ENCODE measurements at regions not wholly inside any gene's neighbourhood (a gene's known extent, or its start where the extent isn't known, plus 50 kb on each side); places are given as distances from the start of the nearest gene placed in this dataset.
"Not testable (repeated sequence)": the region's sequence is repeated elsewhere in the genome, so short reads cannot be mapped to it uniquely, and the experiment has no call there.

GRCh38 chr16:59164461-59164860 is 430.3 kb upstream of the GOT2 start:
- no peak for DNase-seq (ENCODE audit: low read depth)

GRCh38 chr16:59163371-59164055 is 429.4 kb upstream of the GOT2 start:
- DNase-seq (ENCODE audit: low read depth), result no peak

- DNase-seq (ENCODE audit: low read depth), result no peak
Observed at GRCh38 chr16:59161679-59162078, 427.6 kb upstream of the GOT2 start.

- no peak for DNase-seq (ENCODE audit: low read depth)
Observed at GRCh38 chr16:59154295-59154694, 420.2 kb upstream of the GOT2 start.

DNA sequence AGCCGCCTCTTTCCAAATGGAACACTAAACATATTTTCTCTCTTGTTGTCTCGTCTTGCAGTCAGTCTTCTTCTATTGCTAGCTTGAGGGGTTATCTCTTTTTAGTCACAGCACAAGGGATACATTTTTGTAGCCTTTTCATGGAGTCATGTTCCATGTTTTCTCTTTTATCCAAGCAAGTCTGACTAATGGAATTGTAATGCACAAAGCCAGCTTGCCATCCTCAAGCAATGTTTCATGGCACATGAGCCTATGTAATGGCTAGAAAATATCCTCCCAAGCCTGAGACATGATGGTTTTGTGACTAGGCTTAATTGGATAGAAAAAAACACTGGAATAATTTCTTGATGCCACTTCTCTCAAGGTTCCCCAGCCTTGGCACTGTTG is 414.6 kb upstream of the GOT2 start:
- DNase-seq (ENCODE audit: low read depth), result no peak

DNA sequence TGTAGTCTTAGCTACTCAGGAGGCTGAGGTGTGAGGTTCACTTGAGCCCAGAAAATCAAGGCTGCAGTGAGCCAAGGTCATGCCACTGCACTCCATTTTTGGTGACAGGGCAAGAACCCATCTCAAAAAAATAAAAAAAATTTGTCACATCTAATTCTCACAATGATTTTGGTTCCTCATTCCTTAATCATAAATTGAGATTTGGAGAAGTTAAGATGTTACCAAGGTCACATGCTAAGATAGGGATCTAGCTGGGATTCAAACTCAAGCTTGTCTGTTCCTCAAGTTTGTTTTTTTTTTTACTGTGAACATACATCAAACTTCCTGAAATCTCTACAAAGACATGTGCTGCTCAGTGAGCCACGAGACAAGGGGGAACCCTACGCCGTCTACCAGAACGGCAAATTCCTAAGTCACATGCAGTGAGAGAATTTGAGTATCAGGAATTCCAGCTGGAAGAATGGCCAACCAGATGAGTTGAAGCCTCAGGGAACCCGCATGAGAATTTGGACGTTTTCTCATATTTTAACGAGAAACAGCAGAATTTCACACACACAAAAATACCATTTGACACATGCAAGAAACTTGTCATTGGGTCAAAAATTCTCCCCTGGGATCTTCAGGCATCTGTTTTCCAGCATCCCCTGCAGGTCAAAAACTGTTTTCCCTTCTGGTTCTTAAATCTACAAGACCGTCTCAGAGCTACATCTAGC is 414.1 kb upstream of the GOT2 start:
- no peak for DNase-seq (ENCODE audit: low read depth)

- DNase-seq (ENCODE audit: low read depth), result no peak
Observed at GRCh38 chr16:59146140-59146539, 412.0 kb upstream of the GOT2 start.

DNA sequence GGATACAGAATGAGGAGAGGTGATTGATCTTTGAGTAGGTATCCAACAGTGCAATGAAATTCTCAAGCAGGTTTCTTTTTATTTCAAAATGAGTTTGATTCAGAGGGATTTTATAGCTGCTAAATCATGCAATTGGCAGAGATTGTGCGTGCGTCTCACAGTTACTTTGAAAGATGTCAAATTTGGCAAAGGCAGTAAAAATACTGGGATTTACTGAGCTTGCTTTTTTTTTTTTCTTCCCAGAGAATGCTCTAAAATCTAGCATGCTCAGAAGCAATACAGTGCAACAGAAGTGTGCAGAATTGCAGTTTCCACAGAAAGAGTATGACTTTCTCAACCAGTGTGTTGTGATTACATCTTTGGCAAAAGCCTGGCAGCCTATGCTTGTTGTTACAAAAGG is 410.7 kb upstream of the GOT2 start:
- DNase-seq (ENCODE audit: low read depth), result no peak

GRCh38 chr16:59144326-59144725 is 410.2 kb upstream of the GOT2 start:
- no peak for DNase-seq (ENCODE audit: low read depth)

DNA sequence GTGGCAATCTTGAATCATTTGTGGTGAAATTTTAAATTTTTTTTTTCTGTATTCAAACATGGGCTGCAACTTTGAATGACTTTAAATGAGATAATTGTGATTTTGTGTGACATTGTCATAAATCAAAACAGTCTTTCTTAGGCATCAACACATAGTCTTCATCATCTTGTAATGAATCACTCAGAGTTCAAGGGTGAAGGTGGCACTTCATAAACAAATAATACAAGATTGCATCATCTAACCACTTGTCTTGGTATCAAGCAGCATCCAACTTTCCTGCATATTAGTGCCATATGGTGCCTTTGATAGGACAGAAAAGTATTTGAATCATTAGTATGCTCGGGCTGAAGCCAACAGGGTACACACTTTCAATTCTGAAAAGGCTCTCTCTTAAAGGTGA is 392.4 kb upstream of the GOT2 start:
- no peak for DNase-seq (ENCODE audit: low read depth)

- no peak for DNase-seq (ENCODE audit: low read depth)
Observed at GRCh38 chr16:59124056-59124455, 389.9 kb upstream of the GOT2 start.

- DNase-seq (ENCODE audit: low read depth), result no peak
Observed at GRCh38 chr16:59123479-59123878, 389.4 kb upstream of the GOT2 start.

DNA sequence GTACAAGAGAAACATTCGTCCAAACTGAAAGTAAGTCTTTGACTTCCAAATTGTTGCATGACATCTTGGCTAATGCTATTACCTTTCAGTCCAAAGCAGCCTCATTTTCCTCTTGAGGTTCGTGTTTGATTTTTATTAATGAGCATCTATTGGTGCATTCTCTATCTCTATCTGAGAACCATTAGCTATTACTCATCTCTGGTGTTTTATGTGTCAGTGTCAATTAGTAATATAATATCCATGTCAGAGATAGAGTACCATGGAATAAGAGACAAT is 388.1 kb upstream of the GOT2 start:
- DNase-seq (ENCODE audit: low read depth), result no peak

- no peak for DNase-seq (ENCODE audit: low read depth)
Observed at GRCh38 chr16:59121411-59122261, 387.5 kb upstream of the GOT2 start.

- no peak for DNase-seq (ENCODE audit: low read depth)
Observed at GRCh38 chr16:59116744-59117143, 382.6 kb upstream of the GOT2 start.

- DNase-seq (ENCODE audit: low read depth), result no peak
Observed at GRCh38 chr16:59114790-59115189, 380.7 kb upstream of the GOT2 start.

- DNase-seq (ENCODE audit: low read depth), result no peak
Observed at GRCh38 chr16:59113004-59113670, 379.0 kb upstream of the GOT2 start.

GRCh38 chr16:59111280-59111679 is 377.2 kb upstream of the GOT2 start:
- DNase-seq (ENCODE audit: low read depth), result no peak

DNA sequence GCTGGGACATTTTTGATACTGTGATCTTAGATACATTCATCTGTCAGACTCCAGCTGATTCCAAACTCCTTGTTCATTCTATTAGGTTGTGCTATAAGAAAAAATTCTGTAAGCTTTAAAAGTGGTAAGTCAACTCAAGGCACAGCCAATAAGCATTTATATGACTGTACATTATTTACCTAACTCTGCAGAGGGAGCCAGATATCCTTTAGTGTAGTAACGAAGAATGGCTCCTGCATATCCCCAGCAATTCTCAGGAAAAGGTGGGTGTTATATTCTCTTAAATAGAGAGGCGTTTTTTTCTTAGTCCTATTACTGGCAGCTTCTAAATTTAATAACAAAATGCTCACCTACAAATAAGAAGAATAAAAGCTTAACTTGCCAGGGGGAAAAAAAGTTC is 374.3 kb upstream of the GOT2 start:
- no peak for DNase-seq (ENCODE audit: low read depth)

DNA sequence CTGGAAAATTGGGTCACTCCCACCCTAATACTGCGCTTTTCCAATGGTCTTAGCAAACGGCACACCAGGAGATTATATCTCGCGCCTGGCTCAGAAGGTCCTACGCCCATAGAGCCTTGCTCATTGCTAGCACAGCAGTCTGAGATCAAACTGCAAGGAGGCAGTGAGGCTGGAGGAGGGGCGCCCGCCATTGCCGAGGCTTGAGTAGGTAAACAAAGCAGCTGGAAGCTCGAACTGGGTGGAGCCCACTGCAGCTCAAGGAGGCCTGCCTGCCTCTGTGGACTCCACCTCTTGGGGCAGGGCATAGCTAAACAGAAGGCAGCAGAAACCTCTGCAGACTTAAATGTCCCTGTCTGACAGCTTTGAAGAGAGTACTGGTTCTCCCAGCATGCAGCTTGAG is 362.6 kb upstream of the GOT2 start:
- DNase-seq (ENCODE audit: low read depth), result not testable (repeated sequence)

- no peak for DNase-seq (ENCODE audit: low read depth)
Observed at GRCh38 chr16:59090541-59090940, 356.4 kb upstream of the GOT2 start.

DNA sequence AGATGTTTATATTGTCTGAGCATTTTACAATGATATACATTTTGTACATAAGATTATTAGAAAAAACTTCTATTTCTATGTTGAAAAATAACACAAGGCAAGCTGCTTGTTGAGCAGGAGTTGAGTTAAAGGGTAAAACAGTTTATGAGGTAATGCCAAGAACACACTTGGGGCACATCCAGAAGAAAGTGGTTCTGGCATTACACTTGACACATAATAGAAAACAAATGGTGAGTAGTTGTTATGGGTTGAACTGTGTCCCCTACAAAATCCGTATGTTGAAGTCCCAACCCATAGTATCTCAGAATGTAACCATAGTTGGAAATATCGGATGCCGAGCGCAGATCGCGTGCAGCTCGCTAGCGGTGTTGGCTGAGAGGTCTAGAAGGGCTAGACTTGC is 354.3 kb upstream of the GOT2 start:
- DNase-seq (ENCODE audit: low read depth), result no peak

GRCh38 chr16:59087641-59088040 is 353.5 kb upstream of the GOT2 start:
- no peak for DNase-seq (ENCODE audit: low read depth)

Data from activated T-cell treated with anti-CD3 and anti-CD28 coated beads for 1 hour (primary cell).